Endometrium (tissue), 2 donors: ENCODE measurements at regions not wholly inside any gene's neighbourhood (a gene's known extent, or its start where the extent isn't known, plus 50 kb on each side); places are given as distances from the start of the nearest gene placed in this dataset.
"Not testable (repeated sequence)": the region's sequence is repeated elsewhere in the genome, so short reads cannot be mapped to it uniquely, and the experiment has no call there.

Experiments used
- FAIRE-seq: peaks from 2 replicates; lab custom pipeline; 2012; peaks lifted over from hg19 to GRCh38; lab: Jason Lieb, UNC
- donor health status: control.
- donor health status: control.

DNA sequence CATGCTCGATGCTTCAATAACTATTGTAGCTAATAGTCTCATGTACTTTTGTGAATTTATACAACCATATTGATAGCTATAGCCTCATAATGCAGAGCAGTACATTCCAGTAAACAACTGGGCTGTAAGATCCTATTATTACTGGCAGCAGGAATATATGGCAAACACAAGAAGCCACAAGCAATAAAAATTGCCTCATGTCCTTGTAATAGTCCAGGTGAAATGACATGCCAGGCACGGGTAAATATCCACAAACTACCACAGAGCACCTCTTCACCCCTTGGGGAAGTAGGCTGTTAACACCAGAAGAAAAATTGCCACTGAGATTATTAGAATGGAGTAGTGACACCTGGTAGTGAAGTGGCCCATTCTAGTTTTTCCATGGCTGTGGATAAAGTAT, 158.3 kb downstream of the MTX2 start:
- FAIRE-seq: no peak

DNA sequence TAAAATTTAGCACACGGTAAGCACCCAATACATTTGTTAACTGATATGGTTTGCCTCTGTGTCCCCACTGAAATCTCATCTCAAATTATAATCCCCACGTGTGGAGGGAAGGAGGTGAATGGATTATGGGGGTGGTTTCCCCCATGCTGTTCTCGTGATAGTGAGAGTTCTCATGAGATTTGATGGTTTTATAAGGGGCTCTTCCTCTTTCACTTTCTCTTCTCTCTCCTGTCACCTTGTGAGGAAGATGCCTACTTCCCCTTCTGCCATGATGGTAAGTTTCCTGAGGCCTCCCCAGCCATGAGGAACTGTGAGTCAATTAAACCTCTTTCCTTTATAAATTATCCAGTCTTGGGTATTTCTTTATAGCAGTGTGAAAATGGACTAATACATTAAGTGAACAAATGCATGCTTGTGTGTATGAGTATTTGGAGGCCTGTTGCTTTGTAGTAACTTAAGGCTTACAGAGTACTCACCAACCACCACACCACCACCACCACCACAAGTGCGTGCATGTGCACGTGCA, 159.8 kb downstream of the MTX2 start:
- FAIRE-seq: not testable (repeated sequence)

DNA sequence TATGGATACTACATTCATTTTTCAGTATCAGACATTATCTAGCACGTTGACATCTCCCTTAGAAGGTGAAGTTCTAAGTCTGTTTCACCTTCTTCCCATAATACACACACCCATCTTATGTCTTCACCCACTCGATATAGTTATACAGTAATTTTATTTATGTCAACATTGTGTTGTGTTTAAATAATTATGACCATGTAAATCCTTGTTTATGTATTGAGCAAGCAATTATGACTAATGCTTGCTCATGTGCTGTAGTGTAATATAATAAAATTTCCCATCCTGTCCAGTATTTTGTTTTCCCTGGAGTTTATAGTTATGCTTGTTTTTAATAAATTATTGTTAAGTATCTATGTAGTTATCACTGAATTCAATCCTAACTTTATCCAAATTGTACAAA, 163.2 kb downstream of the MTX2 start:
- FAIRE-seq: peak; percentile 81

DNA sequence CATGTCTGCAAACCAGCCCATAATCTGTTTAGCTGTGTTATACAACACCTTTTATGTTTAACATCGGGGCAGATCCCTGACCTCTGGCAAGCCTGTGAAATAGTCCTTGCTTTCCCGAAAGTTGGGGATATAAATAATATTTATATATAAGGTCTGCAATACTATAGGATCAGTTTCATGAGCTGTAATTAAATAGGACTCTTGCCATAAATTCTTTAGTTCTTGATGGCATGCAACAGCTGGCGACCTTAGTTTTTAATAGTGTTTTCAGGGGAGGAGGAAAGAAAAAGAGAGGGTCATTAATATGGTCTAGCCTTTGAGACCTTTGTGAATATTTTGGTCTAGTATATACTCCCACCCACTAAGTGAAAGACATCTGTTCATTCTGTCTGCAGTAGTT, 166.5 kb downstream of the MTX2 start:
- FAIRE-seq: no peak

DNA sequence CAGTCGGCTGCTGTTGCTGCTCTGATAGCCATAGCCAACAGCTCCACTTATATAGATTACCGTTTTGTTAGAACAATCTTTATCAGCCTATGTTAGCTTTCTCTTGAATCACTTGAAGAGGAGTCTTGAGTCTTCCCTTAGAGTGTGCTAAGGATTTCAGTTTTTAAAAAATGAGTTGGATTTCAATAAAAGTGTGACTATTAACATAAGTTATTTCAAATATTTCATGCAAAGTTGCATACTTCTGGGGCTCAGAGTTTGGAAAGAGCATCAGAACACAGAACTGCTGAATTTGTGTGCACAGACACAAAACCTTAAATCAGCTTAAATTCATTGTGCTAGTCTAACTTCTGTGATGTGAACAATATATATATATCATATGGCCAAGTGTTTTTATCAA, 174.7 kb downstream of the MTX2 start:
- no peak for FAIRE-seq

DNA sequence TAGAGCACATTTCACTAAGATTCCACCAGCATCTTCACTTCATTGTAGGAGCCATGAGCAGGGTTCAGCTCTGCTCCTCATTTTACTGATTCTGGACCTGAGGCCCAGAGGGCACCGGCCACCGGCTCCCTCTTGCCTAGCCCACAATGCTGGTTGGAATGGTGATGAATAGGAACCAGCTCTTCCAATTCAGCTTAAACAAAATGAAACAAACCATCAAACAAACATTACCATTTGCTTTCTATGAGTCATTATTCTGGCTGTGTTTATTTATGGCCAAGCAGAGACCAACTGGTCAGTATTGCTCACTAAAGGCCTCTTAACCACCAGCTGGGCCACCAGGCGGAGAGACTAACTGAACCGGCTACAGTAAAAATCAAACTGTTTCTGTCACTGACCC, 176.7 kb downstream of the MTX2 start:
- no peak for FAIRE-seq

DNA sequence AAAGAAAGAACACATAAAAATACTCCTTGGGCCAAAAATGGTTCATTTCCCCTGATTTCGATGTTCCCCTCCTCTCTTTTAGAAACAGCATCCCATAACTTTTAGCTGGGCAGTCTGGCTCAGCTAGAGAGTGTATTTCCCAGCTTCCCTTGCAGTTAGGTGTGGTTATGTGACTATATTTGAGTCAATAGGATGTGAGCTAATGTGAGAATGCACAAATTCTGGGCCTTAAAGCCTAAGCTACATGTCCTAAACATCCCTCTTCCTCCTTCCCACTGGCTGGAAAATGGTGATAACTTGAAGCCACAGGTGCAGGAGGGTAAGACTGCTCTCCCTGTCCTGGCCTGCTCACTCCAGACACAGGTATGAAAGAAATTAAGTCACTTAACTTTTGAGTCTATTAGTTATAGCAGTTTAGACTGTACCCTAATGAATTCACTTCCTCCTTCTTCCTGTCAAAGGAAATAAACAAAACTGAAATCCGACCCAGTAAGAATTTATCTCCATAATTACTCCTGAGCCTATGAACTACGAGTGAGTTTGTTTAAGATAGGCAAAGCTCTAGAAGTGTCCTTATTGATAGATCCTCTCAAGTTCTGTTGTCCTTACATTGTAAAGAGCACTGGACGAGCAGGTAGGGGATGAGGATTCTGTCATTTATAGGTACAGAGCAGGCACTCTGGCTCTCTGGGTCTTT, 177.6 kb downstream of the MTX2 start:
- no peak for FAIRE-seq

DNA sequence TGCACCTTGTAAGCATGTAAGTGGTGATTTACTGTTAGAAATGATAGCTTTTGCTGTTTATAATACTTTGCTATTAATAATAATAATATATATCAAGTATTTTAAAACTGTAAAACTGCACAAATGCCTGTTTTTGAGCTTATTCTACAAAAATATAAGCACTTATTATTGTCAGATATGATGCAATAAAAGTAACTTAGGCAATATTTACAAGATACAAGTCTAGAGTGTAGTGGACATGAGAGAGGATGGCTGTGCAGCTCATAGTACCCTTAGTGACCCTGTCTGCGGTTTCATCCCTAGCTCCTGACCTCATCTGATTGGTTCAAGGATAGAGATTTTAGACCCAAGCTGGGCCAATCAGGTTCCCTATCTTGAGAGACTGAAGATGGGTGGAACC, 178.4 kb downstream of the MTX2 start:
- FAIRE-seq: no peak

DNA sequence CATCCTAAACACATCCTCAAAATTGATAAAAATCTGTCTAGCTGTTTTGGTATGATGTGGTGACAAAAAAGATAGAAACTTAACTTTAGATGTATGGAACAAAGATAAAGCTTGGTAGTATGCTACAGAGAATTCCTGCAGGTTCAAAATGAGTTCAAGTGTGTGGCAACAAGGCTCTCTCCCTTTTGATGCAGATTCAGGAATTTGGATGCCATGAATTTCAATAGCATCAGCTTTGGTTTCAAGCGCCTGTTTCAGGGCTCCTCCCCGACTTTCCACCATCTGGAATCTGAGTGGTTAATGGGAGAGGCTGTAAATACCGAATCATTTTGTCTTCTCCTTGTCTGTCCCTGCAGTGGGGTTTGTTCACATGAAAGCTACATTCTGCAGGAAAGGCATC, 180.6 kb downstream of the MTX2 start:
- no peak for FAIRE-seq

DNA sequence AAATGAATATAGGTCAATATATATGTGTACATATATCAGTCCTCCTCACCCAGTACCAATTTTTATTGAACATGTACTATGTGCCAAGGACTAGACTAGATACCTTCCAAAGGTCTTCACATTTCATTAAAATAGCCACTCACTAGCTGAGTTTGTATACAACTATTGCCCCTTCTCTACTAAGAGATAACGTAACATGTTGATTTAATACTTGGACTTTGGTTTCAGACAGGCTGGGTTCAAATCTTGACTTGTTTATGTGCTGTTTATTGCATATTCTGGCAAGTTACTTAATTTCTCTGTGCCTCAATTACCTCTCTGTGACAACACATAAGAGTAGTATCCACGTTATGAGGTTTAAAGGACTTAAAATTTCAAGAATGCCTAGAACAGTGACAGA, 184.5 kb downstream of the MTX2 start:
- no peak for FAIRE-seq

DNA sequence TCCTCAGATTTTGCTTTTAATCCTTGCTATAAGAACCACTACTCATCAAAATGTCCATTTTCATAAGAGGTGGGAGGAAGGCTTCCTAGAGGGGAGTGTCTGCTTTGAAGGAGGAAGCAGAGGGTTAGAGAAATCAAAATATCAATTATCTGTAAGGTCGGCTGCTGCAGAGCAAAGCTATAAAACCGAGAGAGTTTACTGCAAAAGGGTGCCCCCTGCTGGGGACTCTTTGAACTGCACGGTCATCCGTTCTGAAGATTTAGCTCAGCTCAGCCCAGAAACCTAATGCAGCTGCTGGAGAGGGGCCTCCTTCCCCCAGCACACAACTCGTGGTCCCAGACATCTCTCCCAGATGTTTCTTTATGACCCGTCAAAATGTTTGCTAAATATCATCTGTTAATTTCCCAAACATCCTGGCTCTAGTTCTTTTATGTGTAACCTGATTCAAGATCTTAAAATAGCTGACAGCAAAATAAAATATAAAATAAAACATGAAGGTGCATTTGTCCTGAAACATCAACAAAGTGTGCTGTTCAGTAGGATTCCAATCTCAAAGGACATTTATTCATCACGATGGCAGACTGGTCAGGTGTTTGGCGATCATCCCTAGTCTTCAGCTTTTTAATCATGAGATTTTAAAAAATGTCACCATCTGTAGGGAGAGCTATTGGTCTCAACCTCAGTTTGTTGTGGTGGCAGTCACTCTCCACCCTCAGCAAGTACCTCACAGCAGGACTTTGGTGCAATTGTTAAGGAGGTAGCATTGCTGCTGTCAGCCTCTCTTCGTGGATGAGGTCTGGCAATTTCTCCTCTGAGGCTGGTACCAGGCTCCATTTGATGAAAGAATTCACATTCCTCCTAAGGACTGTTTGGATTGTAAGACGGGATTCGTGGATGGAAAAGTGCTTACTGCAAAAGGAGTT, 185.9 kb downstream of the MTX2 start:
- peak; percentile 92 for FAIRE-seq

DNA sequence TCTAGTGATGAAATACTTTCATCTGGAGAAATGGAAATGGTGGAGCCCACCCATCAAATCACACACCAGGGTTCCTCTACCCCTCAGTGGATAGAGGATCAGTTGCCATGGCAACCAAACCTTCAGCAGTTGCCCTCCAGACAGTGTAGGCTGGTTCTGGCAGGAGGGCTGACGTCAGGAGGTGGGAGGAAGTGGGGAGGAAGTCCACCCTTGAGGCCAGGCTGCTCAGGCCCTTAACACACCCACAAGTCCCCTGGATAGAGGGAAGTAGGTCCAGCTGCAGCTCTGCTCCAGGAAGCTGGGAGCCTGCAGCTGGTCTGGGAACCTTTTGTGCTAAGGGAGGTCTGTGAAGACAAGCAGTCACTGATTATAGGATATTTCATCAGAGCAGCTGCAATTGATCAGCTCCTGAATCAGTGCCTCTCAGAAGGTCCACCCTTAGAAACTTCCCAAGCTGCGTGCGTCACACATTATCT, 186.6 kb downstream of the MTX2 start:
- no peak for FAIRE-seq

DNA sequence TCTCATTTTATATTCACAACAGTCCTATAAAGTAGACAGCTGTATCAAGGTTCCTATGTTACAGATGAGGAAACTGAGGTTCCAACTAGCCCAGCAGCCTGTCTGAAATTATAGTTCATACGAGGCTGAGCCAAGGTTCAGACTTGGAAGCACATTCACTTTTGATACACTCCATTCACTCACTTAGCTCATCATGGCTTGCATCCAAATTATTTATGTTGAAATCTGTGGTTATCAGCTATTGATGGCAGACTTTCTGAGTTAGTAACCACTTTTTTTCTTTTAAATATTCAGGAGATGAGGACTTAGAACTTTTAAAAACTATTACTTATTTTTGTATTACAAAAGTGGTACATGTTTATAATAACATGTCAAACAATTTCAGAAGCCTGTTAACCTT, 188.2 kb downstream of the MTX2 start:
- FAIRE-seq: no peak

DNA sequence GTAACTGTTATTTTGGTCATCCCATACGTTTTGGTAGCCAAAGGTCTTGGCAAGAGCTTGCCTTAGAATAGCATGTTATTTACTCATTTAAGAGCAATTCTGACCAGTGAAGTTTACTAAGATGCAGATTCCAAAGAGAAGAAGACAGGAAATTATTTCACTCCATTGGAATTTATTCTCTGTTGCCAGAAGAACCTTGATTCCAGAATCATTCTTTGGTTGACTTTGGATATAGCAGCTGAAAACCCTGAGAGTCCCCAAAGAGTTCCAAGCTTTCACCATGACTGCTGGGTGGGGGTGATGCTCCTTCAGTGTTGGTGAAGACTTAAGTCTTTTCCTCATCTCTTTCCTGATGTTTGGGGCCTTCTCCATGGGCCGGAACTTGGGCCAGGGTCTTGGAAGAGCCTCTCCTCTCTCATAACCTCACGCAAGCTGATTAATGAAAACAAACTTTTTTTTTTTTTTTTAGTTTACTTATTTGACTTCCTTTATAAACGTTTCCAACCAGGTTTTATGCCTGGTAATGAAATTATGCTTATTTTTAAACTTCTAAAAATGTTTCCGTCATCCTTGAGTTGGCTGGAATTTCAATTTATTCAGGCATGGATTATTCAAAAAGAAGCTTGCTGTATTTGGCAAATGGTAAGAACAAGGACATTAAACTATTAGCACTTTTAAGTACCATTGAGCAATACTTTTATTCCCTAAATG, 192.0 kb downstream of the MTX2 start:
- FAIRE-seq: peak; percentile 26

DNA sequence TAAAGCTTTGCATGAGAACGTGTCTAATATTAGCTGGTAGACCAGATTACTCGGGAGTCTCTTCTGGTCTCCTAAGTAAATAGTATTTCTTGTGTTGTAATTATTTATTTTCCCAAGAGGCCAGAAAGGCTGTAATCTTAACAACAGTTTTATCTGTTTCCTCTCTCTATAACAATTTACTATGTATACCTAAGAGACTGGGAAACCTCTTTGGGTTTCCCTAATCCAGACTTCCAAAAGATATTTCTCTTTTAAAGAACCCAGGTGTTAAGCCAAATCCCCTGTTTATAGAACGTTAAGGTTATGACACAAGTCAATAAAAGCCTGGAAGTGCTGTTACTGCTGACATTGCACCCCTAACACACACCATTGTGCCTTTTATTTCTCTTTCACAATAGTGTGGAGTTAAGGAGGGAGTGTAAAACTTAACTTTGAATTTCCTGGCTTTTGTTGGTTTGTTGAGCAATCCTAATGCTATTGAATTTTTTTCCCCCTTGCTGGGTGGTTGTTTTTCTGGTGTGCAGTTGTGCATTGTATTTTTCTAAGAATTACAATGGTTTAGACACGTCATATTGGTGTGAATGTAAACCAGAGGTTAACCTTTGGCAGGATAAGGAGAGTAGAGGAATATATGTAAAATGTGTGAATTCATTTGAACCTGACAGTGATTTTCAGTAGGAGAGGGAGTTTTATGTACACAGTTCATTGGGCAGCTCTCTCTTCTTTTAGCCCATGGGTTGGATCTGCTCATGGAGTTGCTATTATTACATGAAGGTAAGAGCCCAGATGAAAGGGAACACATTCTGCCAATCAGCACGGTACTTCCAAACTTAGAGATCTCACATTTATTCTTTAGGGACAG, 192.8 kb downstream of the MTX2 start:
- FAIRE-seq: peak; percentile 43

DNA sequence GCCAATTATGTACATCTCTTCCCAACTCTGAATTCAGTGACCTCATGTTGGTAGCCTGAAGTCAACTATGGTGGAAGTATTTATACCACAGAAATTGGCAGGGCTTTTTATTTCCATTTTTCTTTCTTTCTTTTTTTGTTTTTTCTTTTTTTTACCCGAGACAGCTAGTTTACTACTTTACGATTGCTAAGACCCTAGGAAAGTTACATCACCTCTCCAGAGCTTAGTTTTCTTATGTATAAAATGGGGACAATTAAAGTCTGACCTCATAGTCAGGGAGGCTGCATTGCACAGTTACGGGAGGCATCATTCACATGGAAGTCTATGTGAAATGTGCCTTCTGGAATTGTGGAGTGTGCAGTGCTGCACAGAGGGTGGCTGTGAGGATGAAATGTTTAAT, 194.3 kb downstream of the MTX2 start:
- no peak for FAIRE-seq

DNA sequence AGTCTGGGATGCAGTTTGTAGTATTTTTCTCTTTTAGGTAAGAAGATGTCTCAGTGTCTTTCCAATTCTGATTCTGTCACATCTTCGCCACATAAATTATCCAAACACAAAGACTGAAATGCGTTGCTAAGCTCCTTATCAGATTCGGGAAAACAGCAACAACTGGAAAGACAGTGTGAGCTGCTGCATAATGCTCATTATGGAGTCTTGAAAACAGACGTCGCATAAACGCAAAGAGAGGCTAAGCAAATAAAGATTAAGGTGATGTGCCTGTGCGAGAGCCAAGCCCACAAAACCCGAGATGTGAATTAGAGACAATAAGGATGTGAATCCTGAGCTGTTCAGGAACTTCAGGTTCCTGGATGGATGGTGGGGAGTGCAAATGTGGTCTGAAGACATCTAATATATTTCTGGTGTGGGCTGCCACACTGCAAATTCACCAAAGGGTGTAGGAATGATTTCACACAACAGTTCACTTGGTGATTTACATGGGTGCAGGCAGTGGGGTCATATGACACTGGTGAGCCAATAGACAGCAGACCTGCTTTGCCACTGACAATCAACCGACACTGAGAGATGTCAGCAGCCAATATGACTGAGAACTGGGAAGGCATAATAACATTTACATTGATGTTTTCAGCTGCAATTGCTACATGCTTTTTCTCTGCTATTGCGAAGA, 195.8 kb downstream of the MTX2 start:
- FAIRE-seq: no peak

DNA sequence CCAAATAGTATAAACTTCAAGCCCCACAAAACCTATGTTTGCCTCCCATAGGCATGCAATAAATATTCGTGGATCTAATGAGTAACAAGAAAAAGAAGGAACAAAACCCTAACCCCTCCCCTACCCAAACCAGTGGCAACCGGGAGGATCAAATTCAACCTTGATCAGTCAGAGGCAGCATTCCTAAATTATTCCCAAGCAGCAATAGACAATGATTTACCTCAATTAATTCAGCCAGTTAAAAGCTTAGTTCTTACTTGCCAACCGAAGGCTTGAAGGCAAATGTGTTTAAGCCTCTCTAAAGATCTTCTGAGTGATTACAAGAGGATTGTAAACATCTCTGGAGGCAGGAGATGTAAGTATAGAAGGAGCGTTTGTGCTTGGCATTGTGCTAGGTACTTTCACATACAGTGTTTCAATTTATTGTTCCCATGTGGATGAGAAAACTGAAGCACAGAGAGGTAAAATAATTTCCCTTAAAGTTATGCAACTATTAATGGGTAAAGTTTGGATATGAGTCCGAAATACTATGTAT, 197.7 kb downstream of the MTX2 start:
- no peak for FAIRE-seq

DNA sequence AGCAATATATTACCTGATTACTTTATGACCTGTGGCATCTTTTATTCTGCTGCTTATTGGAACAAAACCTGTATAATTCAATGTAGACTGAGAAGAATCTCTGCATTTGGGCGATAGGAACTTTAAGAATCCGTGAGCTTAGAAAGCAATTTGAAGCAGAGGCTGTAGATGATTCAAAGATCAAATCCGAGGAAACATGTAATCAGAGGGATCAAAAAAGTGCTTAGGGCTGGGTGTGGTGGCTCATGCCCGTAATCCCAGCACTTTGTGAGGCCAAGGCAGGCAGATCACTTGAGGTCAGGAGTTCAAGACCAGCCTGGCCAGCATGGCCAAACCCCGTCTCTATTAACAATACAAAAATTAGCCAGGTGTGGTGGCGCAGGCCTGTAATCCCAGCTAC, 198.4 kb downstream of the MTX2 start:
- FAIRE-seq: no peak

DNA sequence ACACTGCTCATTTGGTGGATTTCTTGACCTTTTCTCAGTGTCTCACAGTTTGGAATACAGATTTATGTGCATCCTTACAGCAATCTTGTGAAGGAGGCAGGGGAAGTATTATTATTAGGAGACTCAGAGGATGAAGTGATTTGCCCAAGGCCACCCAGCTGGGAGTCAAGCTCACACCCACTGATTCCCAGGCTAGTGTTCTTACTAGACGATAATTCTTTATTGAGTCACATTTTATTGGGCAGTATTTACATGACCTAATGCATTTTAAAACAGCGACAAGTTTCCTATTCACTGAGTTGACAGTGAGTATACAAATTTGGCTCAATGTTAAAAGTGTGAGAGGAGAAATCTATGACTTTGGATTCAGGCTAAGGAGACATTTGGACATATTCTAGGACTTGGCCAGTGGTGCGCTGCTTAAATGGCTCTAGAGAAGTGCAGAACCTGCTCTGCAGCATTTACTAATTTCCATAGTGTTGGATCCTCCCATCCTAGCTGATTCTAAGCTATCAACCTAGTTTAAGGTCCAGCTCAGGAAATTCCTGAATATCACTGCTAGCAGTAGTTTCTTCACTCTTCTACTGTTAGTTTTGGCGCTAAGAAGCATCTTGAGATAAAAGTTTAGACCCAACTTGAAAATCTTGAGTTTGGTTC, 199.3 kb downstream of the MTX2 start:
- no peak for FAIRE-seq
